GM19397 (cell line): ENCODE measurements at regions not wholly inside any gene's neighbourhood (a gene's known extent, or its start where the extent isn't known, plus 50 kb on each side); places are given as distances from the start of the nearest gene placed in this dataset.
"Not testable (repeated sequence)": the region's sequence is repeated elsewhere in the genome, so short reads cannot be mapped to it uniquely, and the experiment has no call there.

Experiments used
- ATAC-seq: cut with Tn5 transposase; IDR thresholded peaks from one replicate; pipeline ENCODE4 v1.9.1; 2021; ENCODE audit warnings: mild to moderate bottlenecking, moderate library complexity; ENCODE audit not compliant: unreplicated experiment

DNA sequence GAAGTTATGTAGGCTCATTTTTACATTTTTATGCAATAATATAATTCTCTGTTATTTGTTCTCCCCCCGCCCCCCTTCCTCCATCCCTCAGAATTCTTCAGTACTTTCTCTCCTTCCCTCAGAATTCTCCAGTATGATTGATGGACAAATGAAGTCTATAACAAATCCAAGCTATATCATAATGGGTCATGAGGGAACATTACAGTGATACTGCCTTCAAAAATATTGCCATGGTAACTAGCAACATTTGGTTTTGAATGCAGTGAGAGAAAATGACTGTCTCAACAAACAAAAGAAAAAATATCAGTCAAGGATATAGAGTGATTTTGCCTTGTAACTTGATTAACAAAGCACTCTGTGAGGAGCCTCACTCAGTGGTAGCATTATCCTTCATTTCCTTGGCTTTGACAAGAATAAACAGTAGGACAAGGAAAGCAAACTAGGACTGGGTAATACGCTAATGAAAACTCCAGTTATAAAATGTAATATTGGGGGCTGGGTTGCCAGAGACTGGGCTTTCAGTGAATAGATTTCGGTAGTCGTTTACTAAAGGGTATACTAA, 392.9 kb upstream of the CRIM1 start:
- no peak for ATAC-seq

DNA sequence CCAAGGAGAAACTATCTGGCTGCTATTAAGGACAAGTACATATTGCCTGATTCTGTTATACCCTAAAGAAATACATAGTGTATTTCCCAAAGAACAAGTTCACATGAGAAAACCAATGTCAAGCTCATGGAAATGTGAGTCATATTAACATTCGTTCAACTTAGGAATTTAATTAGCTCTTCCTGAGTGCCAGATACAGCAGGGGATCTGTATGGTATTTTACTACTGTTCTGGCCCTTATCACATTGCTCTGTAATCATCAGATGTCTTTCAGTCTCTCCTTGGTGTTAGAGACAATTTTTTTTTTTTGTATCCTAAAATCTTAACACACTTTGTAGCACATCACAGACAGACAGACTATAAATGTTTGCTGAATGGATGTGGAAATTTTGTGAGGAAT, 395.0 kb upstream of the CRIM1 start:
- no peak for ATAC-seq

GRCh38 chr2:35957053-35957452, 398.5 kb upstream of the CRIM1 start:
- ATAC-seq, result not testable (repeated sequence)

- ATAC-seq, result no peak
Observed at GRCh38 chr2:35946478-35946877, 409.1 kb upstream of the CRIM1 start.

- no peak for ATAC-seq
Observed at GRCh38 chr2:35938838-35939237, 416.7 kb upstream of the CRIM1 start.

DNA sequence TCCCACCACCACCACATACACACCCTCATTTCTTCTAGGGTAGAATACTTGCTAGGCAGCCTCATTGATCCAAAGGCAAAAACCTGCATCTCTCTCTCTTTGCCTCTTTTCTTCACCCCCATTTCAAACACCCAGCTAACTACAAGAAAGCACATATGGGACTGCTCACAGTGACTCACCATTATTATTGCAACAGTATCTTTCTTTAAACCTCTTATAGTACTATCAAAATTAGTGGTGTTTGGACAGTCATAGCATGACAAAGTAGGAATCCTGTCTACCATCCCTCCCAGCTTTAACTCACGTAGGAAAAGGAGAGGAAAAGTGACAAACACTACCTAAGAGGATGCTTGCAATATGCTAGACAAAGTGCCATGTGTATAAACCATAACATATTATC, 422.5 kb upstream of the CRIM1 start:
- ATAC-seq, result no peak

DNA sequence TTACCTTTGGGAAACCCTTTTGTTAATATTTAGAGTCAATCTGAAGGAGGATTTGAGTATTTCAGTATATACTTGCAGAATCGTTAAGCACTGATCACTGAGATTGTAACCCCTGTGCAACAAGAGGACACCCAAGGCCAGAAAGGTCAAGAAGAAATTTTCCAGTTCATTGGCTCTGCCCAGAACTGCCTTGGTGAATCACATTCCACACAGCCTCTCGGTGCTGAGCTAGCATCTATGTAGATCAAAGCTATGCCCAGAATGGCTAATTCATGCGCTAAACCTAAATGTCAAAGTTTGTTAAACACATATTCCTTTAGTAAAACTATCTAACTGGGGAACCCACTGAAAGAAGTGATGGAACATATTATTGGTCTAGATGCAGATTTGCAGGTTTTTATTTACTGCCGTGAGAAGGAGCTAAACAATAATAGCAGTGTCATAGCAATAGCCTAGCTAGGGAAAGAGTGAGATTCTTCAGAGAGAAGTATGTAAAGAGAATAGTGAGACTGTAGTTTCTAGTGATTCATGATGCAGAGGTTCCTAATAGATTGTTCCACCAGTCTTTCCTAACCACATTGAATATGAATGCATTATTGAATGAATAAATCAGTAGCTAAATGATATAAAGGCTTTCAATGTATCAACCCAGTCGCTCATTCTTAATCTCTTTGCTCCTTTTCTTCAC, 423.2 kb upstream of the CRIM1 start:
- no peak for ATAC-seq

- ATAC-seq, result no peak
Observed at GRCh38 chr2:35931626-35932025, 424.0 kb upstream of the CRIM1 start.

DNA sequence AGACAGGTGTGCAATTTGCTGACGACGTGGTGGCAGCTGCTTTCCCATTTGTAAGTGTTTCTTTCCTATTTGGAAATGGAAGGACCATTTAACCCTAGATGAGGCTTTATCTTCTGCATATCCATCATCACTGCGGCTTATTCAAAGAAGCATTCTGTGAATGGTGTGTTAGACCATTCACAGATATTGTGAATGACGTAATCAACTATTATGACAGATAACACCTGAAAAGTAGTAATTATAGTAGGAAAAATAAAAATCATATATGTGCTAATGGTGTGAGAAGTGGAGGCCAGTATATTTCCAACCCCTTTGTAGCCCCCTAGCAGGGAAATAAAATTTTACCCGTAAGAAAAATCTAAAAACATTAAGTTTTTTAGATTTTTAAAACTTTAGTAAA, 424.5 kb upstream of the CRIM1 start:
- ATAC-seq, result no peak

DNA sequence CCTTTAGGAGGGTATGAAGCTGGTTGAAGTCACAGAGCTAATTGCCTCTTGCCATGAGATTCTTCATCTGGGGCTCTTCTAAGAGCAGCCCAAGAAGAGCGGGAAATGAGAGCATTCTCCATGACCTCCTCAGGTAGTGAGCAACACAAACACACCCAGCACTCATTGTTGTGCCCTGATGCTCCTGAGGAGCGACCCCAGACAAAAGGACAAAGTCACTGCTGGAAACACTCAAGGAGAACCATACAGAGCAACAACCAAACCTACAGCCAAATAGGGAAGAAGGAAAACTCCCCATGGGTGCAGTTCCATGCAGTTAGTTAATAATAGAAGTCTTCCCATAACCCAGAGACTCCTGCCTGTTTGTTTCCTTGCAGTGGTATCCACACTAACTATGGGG, 426.0 kb upstream of the CRIM1 start:
- ATAC-seq, result no peak

- no peak for ATAC-seq
Observed at GRCh38 chr2:35920061-35920460, 435.5 kb upstream of the CRIM1 start.

GRCh38 chr2:35915261-35915660, 440.3 kb upstream of the CRIM1 start:
- no peak for ATAC-seq

- ATAC-seq, result no peak
Observed at GRCh38 chr2:35891936-35892335, 463.6 kb upstream of the CRIM1 start.

GRCh38 chr2:35891528-35891927, 464.1 kb upstream of the CRIM1 start:
- ATAC-seq, result no peak

GRCh38 chr2:35887146-35887545, 468.4 kb upstream of the CRIM1 start:
- ATAC-seq, result no peak

GRCh38 chr2:35873921-35874320, 481.7 kb upstream of the CRIM1 start:
- ATAC-seq, result no peak

DNA sequence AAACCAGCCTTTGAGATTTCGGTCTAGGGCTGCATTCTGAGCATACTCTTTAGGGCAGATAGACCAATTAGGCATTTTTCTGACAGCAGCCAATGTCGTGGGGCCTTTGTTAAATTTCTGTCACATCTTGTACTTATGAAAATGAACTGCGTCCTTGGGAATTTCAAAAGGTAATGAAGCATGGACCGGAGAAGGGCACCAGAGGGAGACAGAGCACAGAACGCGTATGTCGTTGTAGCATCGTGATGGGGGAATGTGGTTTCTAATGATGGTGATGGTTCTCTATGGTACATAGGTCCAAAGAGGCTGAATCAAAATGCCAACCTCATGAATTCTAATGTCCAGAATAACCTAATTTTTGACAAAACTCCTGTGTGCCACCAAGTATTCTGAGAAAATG, 483.9 kb upstream of the CRIM1 start:
- ATAC-seq, result no peak

DNA sequence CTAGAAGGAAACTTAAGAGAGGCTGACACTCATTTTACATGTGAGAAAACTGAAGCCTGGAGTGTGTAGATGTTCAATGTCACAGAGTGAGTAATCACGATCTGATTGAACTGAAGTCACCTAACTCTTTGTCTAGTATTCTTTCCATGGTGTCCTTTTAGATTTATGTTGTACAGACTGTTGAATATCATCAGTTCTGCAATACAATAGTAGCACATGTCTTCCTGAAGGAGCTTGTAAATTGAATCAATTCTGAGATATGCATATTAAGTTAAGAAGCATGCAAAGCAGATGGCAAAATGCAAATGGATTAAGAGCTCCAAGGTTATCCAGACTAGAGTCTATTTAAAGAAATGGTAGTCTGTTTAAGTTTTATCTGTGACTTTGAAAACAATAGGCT, 484.9 kb upstream of the CRIM1 start:
- ATAC-seq, result no peak

DNA sequence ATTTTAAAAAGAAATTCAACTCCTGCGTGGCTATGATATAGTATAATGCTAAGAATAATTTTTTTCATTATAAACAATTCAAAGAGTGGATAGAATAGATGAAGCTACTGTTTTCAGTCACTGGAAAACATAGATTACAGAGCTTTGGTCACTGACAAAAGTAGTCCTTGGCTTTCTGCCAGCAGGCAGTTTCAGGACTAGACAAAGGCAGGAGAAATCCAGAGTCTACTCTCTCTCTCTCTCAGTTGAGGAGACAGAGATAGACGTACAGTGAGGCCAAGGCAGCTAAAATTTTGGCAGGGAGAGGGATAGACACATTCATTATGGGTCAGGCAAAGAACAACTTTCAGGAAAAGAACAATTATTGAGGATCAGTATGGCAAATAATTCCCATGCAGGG, 491.4 kb upstream of the CRIM1 start:
- ATAC-seq, result no peak

DNA sequence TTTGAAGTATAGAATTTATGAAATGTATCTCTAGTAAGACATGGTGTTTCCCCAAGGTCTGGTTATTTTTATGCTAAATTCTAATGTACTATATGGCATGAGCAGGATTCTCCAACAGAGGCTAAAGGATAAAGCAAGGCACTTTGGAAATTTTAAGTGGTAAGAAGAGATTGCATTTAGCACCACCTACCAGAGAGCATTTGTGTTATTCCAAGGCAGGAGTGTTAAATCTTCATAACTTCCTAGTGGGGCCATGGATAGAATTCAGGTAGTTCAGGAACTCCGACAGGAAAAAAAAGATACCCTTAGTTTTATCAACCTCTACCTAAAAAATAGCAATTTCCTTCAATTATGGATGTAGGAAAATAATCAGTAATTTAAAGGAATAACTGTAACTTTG, 497.4 kb upstream of the CRIM1 start:
- no peak for ATAC-seq

DNA sequence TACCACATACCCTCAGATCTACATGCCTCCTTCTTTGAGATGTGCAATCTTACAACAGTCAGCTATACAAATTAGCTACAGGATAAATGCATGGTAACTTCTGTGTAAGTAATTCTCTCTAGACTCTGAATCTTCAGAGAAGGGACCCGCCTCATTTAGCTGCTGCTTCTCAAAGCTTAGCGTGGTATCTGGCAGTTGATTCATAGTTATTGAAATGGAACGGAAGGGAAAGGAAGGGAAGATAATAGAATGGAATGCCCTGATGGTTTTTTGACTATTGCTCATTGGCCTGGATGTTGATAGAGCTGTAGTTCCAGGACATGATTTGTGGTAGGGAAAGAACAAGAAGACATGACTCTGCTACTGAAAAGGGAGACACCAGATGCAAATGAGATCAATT, 498.1 kb upstream of the CRIM1 start:
- no peak for ATAC-seq

DNA sequence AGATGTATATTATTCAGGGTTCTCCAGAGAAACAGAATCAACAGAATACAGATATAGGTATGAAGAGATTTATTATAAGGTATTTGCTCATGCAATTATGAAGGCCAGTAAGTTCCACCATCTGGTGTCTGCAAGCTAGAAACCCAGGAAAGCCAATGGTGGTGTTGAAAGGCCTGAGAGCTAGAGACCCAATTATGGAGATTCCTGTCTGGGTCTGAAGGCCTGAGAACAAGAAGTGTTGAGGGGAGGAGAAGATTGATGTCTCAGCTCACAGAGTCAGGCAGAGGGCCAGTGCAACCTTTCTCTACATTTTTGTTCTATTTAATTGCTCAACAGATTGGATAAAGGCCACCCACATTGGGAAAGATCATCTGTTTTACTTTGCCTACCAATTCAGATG, 524.2 kb upstream of the CRIM1 start:
- ATAC-seq, result no peak

- ATAC-seq, result no peak
Observed at GRCh38 chr2:35830833-35831232, 524.7 kb upstream of the CRIM1 start.
